Dedifferentiated amniotic fluid mesenchymal stem cell (primary cell): ENCODE measurements at regions not wholly inside any gene's neighbourhood (a gene's known extent, or its start where the extent isn't known, plus 50 kb on each side); places are given as distances from the start of the nearest gene placed in this dataset.

Experiments
- DNase-seq: peaks from one replicate; pipeline ENCODE4 v3.0.0-alpha.2; 2016; ENCODE audit errors: extremely low spot score

DNA sequence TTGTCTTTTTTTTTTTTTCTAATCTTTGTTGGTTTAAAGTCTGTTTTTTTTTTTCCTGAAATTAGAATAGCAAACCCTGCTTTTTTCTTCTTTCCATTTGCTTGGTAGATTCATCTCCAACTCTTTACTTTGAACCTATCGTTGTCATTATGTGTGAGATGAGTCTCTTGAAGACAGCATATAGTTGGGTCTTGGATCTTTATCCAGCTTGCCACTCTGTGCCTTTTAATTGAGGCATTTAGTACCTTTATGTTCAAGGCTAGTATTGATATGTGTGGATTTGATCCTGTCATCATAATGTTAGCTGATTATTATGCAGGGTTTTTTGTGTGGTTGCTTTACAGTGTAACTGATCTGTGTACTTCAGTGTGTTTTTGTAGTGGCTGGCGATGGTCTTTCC lies 383.8 kb downstream of the MAN2A1 start:
- DNase-seq = no peak

DNA sequence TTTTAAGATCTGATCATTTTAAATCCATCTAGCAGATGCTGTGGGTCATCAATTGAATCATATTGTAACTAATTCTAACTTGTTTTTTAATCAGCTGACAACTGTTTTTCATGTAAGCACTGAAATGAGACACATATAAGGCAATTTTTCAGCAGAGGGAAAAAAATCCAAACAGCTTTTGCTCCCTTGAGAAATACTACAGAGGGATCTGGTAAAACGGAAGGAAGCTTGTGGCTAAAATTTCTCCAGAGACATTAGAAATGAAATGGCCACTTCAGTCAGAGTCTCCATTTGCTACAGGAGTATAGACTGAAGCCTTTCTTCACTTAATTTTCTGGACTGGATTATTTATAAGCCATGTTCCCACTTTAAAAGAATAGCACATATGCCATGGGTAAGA lies 385.9 kb downstream of the MAN2A1 start:
- no peak for DNase-seq

DNA sequence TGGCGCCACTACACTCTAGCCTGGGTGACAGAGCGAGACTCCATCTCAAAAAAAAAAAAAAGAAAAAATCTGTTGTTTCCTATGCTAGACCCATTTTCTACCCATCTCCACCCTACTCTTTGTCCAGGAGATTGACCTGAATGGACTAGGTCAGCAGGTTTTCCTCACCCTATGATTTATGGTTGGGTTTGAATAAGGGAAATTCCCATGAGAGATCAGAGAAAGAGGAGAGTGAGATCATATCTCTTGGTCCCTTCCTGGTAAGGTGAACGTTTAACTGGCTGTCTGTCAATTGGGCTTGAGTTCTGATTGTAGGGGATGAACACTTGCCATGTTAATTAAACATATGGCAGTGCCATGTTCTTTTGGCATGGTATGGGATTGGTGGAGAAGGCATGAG lies 387.4 kb downstream of the MAN2A1 start:
- no peak for DNase-seq

DNA sequence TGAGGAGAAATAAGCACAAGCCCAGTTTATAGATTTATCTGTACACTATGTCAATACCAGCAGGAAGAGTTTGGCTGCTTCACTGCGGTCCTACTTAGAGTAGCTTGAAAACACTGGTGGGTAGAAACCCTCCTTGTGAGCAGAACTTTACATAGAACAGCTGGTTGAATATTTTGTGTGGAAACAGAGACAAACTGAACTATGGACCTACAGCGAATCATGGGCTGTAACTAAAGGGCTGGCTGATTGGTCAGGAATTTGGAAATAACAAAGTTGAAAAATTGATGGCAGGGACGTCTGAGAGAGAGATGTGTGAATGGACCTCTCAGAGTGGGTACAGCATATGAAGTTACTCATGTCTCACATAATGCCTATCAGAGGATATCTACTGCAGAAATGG lies 392.5 kb downstream of the MAN2A1 start:
- DNase-seq = no peak

DNA sequence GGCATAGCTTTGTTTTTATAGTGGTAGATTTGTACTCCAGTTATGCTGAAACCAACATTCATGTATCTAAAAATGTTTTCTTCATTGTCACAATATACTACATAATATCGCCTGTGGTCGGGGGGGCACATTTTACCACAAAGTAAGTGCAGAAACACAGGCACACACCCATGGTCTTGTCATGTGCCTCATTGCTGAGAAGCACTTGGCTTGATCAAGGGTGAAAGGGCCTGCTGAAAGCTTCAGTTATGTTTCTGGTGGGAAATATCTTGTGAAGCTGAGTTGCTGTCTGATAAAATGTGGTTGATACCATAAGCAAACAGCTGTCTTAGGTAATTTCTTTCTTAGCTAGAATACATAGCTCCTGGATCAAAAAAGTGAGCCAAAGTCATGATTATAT lies 393.1 kb downstream of the MAN2A1 start:
- DNase-seq = no peak

DNA sequence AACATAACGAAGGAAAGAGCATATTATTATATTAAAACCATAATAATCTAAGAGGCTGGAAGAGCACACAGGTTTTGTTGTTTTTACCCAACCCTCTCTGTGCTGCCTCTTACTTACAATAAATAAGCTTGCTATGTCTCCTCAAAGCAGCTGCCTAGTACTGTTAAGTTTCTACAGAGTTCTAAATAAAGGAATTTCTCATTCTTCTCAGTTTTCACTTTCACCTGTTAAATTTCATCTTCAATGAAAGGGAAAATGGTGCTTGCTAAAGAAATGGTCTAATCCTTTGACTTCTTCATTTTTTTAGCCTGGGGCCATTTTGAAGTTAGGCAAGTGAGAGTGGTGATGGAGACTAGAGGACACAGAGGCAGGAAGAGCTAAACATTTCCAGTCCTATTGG lies 396.1 kb downstream of the MAN2A1 start:
- DNase-seq = no peak

DNA sequence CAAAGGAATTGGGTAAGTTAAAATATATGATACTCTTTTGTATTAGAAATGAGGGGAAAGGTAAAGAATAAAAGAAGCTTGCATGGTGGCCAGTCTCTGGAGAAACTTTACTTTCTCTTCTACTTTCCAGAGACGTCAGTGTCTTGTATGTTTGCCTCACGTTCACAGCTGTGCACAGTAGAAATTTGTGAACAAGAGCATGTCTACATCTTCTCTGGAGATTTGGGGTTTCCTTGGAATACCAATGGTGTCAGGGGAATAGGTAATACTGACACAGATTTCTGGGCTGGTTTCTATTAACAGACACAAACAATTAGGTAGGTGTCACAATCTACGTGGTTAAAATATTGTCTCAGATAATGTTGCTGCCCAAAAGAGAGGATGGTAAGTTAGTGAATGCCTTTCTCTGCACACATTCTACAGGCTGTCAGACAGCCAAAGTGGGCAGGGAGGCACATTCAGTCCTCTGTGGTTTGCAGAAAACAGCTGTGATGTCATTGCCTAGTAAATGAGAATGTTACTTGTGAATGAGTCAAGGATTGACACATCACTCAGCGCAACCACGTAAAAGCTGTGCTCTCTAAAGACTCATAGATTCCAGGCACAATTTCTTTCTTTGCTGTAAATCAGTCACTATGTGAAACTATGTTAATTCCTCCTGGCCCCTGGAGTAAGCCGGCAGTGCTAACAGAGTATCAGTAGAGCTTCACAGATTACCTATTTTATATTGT lies 397.1 kb downstream of the MAN2A1 start:
- peak; percentile 85 for DNase-seq

DNA sequence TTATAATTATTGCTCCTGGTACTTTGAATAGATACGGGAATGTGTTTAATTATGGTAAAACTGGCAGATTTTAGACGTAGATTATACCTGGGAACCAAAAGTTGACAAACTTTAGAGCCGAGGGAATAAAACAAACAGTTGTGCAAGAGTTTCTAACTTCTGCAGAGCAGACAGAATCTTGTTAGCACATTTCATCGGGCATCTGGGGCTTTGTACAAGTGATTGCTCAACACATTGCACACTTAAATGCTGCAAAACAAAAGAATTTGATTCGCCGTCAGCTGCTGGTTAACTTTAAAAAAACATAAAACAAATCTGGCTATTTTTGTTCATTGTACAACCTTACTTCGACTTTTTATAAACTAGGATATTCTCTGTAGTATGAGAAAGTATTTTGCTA lies 398.1 kb downstream of the MAN2A1 start:
- no peak for DNase-seq

DNA sequence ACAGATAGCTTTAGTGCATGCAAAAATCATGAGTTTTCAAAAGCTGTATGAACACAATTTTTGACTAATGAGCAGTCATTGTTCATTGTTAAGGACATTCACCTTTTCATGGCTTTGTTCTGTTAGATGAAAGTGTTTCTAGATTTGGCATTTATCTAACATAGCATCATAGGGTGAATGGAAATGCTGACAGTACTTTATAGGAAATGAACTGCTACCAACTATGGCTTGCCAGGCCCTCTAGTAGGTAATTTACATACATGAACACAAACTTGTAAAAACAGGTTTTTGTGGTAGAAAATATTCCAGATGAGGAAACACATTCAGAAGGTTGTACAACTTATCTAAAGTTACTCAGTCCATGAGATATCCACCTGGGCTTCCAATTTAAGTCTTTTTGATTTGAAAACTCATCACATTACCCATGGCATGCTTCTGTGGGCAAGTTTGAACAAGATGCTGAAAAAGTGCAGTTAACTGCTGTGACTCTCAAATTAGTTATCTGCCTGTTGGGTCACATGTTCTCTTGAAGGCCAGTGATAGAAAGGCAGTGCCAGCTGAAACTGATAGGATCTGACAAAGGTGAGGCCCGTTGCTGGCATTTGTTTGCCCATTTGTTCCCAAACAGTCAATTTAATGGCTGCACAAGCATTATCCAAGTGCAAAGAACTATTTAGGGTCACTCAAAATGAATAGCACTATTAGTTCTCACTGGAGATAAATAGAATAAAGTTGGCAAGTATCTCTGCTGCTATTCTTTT lies 399.1 kb downstream of the MAN2A1 start:
- no peak for DNase-seq

DNA sequence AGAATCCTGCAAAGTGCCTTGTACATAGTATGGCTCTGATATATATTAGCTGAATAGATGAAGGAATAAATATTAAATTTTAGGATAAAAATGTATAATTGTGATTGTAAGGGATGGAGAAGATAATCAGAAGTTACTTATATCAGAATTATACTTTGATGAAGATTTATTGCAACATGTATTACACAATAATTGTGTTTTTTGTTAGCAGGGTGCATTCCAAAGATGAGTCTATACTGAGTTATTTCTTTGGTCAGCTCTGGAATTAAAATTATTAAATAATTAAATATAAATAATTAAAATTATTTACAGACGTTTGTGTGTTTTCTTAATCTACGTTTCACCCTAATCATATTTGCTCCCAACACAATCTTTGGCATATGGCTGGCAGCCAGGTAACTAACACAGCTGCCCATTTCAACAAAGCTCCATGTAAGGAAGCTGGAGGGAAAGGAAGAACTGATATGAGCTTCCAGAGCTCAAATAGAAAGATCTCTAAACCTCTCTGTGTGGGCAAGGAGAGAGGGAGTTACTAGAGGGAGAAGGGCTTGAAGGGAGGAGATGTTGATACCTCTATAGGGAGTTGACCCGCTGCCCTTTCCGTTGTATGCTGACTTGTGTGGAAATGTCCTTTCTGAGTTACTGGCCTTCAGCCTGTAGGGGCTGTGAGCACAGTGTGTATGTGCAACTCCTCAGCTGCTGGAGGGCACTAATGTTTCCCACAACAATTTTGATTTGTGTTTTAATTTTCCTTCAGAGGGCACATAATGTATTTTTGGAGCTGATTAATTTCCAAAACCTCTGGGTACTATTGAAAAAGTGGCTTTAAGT lies 403.4 kb downstream of the MAN2A1 start:
- no peak for DNase-seq

DNA sequence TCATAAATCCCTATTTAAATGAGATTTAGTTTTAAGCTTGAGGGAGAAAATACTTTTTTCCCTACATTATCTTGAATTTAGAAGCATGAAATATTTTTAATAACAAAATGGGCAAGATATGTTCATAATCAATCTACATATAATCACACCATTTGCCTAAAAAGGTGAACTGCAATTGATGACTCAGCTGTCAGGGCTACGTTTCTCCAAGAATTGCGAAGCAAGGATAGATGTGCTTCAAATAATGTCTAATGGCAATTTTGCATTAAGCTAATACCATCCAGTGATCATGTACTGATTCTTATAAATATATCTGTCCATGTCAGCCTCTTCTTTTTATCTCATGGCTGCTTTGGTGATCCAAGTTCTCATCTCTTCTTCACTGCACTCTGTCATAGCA lies 404.4 kb downstream of the MAN2A1 start:
- no peak for DNase-seq

DNA sequence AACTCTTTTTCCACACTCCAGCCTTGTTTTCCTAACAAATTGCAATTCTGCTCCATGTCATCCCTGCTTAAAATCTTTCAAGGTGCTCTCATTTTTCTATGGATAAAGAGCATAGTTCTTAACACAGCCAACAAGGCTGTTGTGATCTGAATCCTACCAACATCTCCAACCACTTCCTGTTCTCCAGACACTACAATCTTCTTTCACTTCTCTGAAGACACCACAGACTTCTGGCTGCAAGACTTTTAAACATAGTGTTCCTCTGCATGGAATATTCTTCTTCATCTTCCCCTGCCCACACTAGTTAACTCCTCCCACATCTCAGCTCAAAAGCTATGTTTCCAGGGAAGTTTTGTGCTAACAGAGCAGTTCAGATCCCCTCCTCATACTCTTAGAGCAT lies 404.8 kb downstream of the MAN2A1 start:
- DNase-seq = no peak

DNA sequence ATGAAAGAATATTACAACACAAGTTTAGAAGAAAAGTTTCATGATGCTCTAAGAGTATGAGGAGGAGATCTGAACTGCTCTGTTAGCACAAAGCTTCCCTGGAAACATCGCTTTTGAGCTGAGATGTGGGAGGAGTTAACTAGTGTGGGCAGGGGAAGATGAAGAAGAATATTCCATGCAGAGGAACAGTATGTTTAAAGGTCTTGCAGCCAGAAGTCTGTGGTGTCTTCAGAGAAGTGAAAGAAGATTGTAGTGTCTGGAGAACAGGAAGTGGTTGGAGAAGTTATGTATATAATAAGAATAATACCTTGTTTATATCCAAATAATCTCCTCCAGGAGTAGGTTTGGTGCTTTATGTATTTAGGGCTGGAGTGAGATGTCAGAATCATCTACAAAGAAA lies 406.7 kb downstream of the MAN2A1 start:
- DNase-seq = no peak

DNA sequence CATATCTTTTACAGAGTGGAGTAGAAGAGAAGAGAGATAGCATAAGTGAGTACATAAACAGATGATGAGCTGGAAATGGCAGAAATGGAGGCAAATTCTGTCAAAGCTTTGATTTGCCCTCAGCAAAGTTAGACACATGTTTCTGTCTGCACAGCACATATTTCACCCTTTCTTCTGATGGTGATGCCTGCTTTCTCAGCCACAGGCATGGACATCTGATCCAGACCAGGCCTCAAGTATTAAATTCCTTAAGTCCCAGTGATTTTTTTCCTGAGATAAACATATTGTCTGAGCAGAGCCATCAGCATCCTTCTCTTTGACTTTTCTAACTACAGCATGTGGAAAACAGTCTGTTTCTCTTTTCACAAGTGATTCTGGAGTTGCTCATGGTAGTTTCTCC lies 409.8 kb downstream of the MAN2A1 start:
- DNase-seq = peak; percentile 37

DNA sequence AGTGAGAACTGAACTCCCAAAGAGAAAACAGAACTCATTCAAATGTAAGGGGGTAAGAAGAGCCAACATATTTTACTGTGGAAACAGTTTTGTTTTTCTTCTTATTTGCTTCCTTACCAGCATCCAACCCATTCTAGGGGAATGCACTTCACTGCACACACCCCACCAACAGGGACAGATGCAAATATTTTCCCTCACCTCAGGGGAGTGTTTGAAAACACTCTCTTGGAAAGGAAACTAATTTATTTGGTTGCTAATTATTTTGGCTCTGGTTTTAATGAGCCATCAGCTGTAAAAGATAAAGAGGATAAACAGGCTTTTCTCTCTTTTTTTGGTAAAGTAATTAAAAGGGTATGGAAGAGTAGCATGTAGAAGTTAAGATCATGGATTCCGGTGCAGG lies 413.4 kb downstream of the MAN2A1 start:
- DNase-seq = no peak

DNA sequence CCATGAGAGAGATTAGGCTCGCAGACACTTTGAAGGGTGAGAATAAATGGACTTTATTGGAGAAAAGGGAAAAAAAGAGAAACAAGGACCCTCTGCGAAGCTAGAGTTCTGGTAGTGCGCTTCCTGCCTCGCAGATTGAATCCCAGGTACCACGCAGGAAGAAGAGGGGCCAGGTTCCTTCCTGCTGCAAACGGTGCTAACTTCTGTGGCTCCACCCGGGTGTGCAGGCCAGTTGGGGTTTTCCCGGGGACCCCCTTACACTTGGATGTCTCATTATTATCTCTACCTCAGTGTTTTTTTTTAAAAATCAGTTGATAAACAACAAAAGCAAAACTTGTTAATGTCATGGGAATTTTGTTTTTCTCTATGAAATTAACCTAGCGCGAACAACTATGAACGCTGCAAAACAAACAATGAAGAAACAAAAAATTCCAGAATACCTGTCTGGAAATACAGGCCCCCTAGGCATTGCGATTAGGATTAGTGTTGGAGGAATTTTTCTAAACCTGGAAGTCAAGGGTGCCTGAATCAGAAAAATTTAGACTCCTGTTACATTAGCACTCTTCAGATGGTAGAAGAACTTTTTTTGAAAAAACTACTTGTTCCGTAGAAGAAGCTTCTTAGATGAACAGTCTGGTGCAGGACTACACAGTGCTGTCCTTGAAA lies 414.5 kb downstream of the MAN2A1 start:
- DNase-seq = no peak

DNA sequence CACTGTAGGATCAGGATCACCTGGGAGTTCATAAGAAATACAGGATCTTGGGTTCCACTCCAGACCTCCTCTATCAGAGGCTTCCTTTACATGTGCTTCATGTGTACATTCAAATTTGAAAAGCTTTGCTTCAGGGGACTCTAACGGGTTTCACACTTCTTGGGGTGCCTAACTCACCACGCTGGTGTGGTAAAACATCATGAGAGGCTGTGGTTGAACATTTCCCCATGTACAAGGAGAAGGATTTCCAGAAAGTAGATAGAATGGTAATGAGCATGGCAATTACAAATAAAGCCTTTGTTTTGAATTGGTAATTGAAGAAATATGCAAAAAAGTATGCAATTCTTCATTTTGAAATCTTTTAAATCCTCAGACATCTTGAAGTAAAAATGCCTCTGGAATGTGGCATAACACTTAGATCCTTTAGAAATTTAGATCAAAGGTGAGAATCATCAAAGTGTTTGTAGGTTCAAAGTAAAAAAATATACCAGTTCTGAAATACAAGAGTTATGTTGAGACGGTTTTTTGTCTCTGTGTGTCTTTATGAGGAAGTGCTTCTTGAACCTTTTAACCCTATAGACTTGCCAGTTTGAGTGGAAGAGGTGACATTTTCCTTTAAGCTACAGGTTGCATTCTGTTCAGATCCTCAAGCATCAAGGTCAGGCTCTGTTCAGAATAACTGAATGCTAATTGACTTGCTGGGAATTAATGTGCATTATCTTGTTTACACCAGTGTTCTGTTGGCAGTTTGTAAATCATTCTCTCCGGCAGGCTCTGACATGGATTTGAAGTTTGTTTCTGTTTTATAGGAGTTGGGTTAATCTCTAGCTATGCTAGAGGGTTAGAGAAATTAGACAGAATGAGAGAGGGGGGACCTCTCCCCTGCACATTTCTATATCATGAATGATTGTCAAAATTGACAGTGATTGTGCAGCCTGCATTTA lies 415.3 kb downstream of the MAN2A1 start:
- no peak for DNase-seq

DNA sequence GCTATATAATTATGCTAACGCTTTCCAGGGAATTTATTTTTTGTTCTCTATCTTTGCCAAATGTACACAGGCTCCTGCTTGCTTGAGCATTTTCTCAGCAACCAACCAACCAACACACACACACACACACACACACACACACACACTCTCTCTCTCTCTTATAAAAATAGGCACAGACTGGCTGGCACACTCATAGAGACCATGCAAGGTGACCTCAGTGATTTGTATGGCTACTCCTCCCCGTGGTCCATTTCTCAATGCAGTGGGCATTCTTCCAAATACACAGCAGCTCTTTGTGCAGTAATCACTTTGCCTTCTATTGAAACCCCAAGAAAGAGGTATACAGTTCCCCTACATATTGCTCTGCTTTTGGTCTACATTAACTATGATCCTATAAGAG lies 416.0 kb downstream of the MAN2A1 start:
- DNase-seq = no peak

DNA sequence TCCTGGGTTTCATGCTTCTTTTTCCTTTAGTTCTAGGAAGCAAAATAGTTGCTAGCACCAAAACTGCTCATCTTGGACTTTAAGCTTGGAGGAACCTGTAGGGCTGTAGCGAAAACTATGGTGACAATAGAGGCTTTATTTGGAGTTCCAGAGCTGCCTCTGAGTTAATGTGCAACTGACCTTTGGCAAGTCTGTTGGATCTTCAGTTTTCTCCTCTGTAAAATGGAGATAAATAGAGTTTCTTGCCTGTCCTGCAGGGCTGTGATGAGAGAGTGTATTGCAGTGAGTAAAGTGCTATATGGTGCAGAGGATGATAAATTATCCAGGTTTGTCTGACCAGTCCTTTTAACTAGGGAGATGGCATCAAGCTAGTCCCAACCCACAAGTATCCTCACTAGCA lies 417.0 kb downstream of the MAN2A1 start:
- DNase-seq = no peak

DNA sequence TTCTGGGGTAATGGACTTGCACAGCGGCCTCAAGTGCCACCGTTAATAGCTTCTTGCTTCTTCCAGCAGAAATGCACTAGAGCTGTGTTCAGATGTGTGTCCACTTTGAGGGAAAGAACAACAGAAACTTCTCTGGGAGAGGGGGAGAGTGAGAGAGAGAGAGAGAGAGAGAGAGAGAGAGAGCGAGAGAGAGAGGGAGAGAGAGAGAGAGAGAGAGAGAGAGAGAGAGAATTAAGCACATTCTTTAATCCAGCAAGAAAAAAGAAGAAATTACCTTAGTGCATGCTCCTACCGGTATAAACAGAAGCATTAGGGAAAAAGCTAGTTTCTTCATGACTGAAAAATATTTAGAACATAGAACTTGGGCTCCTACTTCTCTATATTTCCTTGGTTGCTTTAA lies 418.8 kb downstream of the MAN2A1 start:
- DNase-seq = no peak

DNA sequence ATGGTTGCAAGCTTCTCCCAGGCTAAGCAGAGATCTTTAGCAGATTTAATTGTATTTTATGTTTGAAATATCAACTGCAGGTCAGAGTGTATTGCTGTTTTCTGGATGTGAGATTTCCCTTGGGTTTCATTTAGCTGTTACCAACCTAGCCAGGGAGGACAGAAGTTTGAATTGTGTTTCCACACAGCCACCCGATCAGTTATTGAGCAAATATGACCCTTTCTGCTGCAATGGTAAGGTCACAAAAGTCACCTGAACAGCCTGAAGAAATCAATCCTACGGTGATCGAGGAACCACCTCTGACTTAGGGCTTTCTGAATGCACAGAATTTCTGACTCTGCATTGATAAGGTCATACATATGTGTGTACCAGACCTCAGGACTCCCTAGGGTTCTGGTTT lies 419.9 kb downstream of the MAN2A1 start:
- no peak for DNase-seq
